HepG2 (cell line): ENCODE measurements at regions not wholly inside any gene's neighbourhood (a gene's known extent, or its start where the extent isn't known, plus 50 kb on each side); places are given as distances from the start of the nearest gene placed in this dataset.

ENCODE experiments used
- BCL6 ChIP-seq: IDR thresholded peaks from 2 replicates; pipeline ENCODE4 v1.6.1; 2016; ENCODE audit warnings: missing genetic modification reagents, missing compliant biosample characterization
- CEBPG ChIP-seq: IDR thresholded peaks from 2 replicates; pipeline ENCODE4 v1.6.1; 2016
- GABPB1 ChIP-seq: IDR thresholded peaks from 2 replicates; pipeline ENCODE4 v1.6.1; 2016; ENCODE audit warnings: mild to moderate bottlenecking, missing genetic modification reagents, moderate library complexity, missing compliant biosample characterization
- HIC2 ChIP-seq: sonication (generic); formaldehyde crosslinking; IDR thresholded peaks from 2 replicates; pipeline ENCODE4 v1.9.0; 2022; ENCODE audit warnings: low read depth, missing genetic modification reagents
- HNF1A ChIP-seq, 2 experiments: sonication (generic) in 1 of 2; formaldehyde crosslinking in 1 of 2; IDR thresholded peaks; 2 replicates each; pipeline versions ENCODE4 v1.4.0 to v1.6.1; 2016 to 2020; ENCODE audit warnings: borderline replicate concordance in 1 of 2, low read depth in 1 of 2, mild to moderate bottlenecking in 1 of 2, missing genetic modification reagents in 1 of 2
- HNF4A ChIP-seq: sonication (generic); formaldehyde crosslinking; IDR thresholded peaks from 2 replicates; pipeline ENCODE4 v1.4.0; 2020; ENCODE audit warnings: missing genetic modification reagents
- MXD3 ChIP-seq: IDR thresholded peaks from 2 replicates; pipeline ENCODE4 v1.6.1; 2016; ENCODE audit warnings: mild to moderate bottlenecking, missing biosample characterization, missing genetic modification reagents
- ZFP36L1 ChIP-seq: sonication (generic); formaldehyde crosslinking; IDR thresholded peaks from 2 replicates; pipeline ENCODE4 v1.8.0; 2022; ENCODE audit warnings: mild to moderate bottlenecking, missing genetic modification reagents, moderate library complexity
- ZFP91 ChIP-seq: sonication (generic); formaldehyde crosslinking; IDR thresholded peaks from 2 replicates; pipeline ENCODE4 v1.9.0; 2022; ENCODE audit warnings: missing genetic modification reagents, mild to moderate bottlenecking, borderline replicate concordance
- ZNF225 ChIP-seq: sonication (generic); formaldehyde crosslinking; IDR thresholded peaks from 2 replicates; pipeline ENCODE4 v1.4.0; 2020; ENCODE audit warnings: mild to moderate bottlenecking, missing genetic modification reagents
- ZNF235 ChIP-seq: sonication (generic); formaldehyde crosslinking; IDR thresholded peaks from 2 replicates; pipeline ENCODE4 v1.8.1; 2023; ENCODE audit warnings: mild to moderate bottlenecking, missing genetic modification reagents, borderline replicate concordance
- ZNF746 ChIP-seq: sonication (generic); formaldehyde crosslinking; IDR thresholded peaks from 2 replicates; pipeline ENCODE4 v1.8.0; 2022; ENCODE audit warnings: mild to moderate bottlenecking, missing genetic modification reagents
- ZSCAN12 ChIP-seq: sonication (generic); formaldehyde crosslinking; IDR thresholded peaks from 2 replicates; pipeline ENCODE4 v1.9.0; 2021; ENCODE audit warnings: mild to moderate bottlenecking, missing genetic modification reagents
- ZSCAN9 ChIP-seq: IDR thresholded peaks from 2 replicates; pipeline ENCODE4 v1.6.1; 2016; ENCODE audit warnings: borderline replicate concordance
- TF ChIP-seq, protein P1 (sequence below): sonication (generic); formaldehyde crosslinking; IDR thresholded peaks from 2 replicates; pipeline ENCODE4 v1.4.0; 2020; ENCODE audit warnings: mild to moderate bottlenecking, missing genetic modification reagents

DNA sequence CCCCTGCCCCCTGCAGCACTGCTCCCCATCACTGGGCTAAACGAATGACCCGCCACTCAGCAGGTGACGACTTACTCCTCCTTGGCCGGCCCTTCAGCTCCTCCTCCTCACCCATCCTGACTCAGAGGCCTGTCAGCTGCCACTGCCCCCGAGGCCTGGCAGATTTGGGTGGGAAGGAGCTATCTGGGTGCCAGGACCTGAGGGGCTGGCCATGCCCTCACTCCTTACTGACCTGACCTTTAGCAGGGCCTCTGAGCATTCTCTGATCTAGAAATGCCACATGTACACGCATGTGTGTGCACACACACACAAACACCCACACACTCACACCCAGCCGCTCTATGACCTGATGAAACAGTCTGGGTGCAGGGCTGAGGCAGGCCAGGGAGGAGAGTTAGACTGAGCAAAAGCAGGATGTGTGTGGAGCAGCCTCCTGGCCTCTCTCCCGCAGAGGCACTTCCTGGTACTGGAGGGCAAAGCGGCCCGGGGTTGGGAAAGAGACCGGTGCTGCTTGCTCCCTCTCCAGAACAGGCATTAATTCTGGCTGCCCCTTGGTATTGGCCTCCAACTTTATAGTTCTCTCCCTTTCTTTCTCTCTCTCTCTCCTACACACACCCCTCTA, 68.0 kb downstream of the ZFP36L2 start (continued):
- TF ChIP-seq, protein P1, sequence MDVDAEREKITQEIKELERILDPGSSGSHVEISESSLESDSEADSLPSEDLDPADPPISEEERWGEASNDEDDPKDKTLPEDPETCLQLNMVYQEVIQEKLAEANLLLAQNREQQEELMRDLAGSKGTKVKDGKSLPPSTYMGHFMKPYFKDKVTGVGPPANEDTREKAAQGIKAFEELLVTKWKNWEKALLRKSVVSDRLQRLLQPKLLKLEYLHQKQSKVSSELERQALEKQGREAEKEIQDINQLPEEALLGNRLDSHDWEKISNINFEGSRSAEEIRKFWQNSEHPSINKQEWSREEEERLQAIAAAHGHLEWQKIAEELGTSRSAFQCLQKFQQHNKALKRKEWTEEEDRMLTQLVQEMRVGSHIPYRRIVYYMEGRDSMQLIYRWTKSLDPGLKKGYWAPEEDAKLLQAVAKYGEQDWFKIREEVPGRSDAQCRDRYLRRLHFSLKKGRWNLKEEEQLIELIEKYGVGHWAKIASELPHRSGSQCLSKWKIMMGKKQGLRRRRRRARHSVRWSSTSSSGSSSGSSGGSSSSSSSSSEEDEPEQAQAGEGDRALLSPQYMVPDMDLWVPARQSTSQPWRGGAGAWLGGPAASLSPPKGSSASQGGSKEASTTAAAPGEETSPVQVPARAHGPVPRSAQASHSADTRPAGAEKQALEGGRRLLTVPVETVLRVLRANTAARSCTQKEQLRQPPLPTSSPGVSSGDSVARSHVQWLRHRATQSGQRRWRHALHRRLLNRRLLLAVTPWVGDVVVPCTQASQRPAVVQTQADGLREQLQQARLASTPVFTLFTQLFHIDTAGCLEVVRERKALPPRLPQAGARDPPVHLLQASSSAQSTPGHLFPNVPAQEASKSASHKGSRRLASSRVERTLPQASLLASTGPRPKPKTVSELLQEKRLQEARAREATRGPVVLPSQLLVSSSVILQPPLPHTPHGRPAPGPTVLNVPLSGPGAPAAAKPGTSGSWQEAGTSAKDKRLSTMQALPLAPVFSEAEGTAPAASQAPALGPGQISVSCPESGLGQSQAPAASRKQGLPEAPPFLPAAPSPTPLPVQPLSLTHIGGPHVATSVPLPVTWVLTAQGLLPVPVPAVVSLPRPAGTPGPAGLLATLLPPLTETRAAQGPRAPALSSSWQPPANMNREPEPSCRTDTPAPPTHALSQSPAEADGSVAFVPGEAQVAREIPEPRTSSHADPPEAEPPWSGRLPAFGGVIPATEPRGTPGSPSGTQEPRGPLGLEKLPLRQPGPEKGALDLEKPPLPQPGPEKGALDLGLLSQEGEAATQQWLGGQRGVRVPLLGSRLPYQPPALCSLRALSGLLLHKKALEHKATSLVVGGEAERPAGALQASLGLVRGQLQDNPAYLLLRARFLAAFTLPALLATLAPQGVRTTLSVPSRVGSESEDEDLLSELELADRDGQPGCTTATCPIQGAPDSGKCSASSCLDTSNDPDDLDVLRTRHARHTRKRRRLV (CRISPR knock-in tag), result 0 out of 2 replicates have a peak, but pooled peaks have one; percentile 48
- TF ChIP-seq ZFP91, result peak; percentile 63; the same call in 1 of the 2 replicates
- peak; percentile 55 for TF ChIP-seq HNF4A (CRISPR knock-in tag)
- peak; percentile 40 for TF ChIP-seq HIC2 (CRISPR knock-in tag)
- TF ChIP-seq MXD3 (CRISPR knock-in tag), result 0 out of 2 replicates have a peak, but pooled peaks have one; percentile 40
- 0 out of 2 replicates have a peak, but pooled peaks have one; percentile 7 for TF ChIP-seq ZNF235 (CRISPR knock-in tag)
- peak; percentile 58 for TF ChIP-seq BCL6 (CRISPR knock-in tag)
- TF ChIP-seq CEBPG (CRISPR knock-in tag), result peak; percentile 85
- no peak; the same call in 1 of the 2 replicates for TF ChIP-seq HNF1A (IDR thresholded peaks at IDR 0.05; ENCODE audit: low read depth)
- TF ChIP-seq HNF1A (CRISPR knock-in tag; IDR thresholded peaks at IDR 0.05; ENCODE audit: borderline replicate concordance), result no peak
- TF ChIP-seq ZFP36L1 (CRISPR knock-in tag), result 0 out of 2 replicates have a peak, but pooled peaks have one; percentile 60
- TF ChIP-seq ZNF746 (CRISPR knock-in tag), result 0 out of 2 replicates have a peak, but pooled peaks have one; percentile 57
- TF ChIP-seq ZSCAN12, result no peak
- peak; percentile 37; the same call in 1 of the 2 replicates for TF ChIP-seq ZSCAN9 (CRISPR knock-in tag)
- 0 out of 2 replicates have a peak, but pooled peaks have one; percentile 3 for TF ChIP-seq ZNF225 (CRISPR knock-in tag)
- peak; percentile 39; the same call in 1 of the 2 replicates for TF ChIP-seq GABPB1 (CRISPR knock-in tag)
